ENCODE measurements at regions not wholly inside any gene's neighbourhood (a gene's known extent, or its start where the extent isn't known, plus 50 kb on each side); places are given as distances from the start of the nearest gene placed in this dataset.
A peak's percentile ranks its signal among the peaks of the same experiment; 100 is the strongest.
"Not testable (repeated sequence)": the region's sequence is repeated elsewhere in the genome, so short reads cannot be mapped to it uniquely, and the experiment has no call there.

GRCh38 chr16:26395700-26396099 lies 671.0 kb upstream of the C16orf82 start:
- peaks cover 13% of the 10 kb centered on the region for H3K27me3 Mint-ChIP-seq (ENCODE audit: insufficient read depth, unreplicated experiment)
- no peaks in the 10 kb centered on the region for H3K36me3 Mint-ChIP-seq (ENCODE audit: insufficient read depth, unreplicated experiment)
- intact Hi-C loops (cut with micrococcal nuclease; ENCODE audit: unreplicated experiment), result no loop called here
- Histone ChIP-seq H3K4me3 (ENCODE audit: low read depth, low read length) (no peak overlapping the region), H3K9me3 (no peaks in the 10 kb centered on the region), H3K36me3 (ENCODE audit: control insufficient read depth, insufficient read depth, low read length) (no peaks in the 10 kb centered on the region), H3K27me3 (replicated peaks; ENCODE audit: control insufficient read depth, insufficient read depth, low read length) (no peaks in the 10 kb centered on the region; the same call in 1 of the 2 replicates), H3K4me1 (no peaks in the 10 kb centered on the region)
- peaks cover 9% of the 10 kb centered on the region for H3K9me3 Mint-ChIP-seq (ENCODE audit: unreplicated experiment)
- CTCF ChIA-PET, result no interaction called here
- TF ChIP-seq, protein P1, sequence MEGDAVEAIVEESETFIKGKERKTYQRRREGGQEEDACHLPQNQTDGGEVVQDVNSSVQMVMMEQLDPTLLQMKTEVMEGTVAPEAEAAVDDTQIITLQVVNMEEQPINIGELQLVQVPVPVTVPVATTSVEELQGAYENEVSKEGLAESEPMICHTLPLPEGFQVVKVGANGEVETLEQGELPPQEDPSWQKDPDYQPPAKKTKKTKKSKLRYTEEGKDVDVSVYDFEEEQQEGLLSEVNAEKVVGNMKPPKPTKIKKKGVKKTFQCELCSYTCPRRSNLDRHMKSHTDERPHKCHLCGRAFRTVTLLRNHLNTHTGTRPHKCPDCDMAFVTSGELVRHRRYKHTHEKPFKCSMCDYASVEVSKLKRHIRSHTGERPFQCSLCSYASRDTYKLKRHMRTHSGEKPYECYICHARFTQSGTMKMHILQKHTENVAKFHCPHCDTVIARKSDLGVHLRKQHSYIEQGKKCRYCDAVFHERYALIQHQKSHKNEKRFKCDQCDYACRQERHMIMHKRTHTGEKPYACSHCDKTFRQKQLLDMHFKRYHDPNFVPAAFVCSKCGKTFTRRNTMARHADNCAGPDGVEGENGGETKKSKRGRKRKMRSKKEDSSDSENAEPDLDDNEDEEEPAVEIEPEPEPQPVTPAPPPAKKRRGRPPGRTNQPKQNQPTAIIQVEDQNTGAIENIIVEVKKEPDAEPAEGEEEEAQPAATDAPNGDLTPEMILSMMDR (IDR thresholded peaks at IDR 0.05; ENCODE audit: insufficient read depth in 1 of 2, low read depth in 1 of 2, low read length in 1 of 2, severe bottlenecking in 1 of 2, unreplicated experiment in 1 of 2), result no peak
- H3K27ac Mint-ChIP-seq (ENCODE audit: unreplicated experiment), result no peak overlapping the region
- H3K4me1 Mint-ChIP-seq (ENCODE audit: low read depth, unreplicated experiment), result no peaks in the 10 kb centered on the region
- POLR2A ChIA-PET, result no interaction called here
- no peak for DNase-seq
- no peak overlapping the region for H3K4me3 Mint-ChIP-seq (ENCODE audit: unreplicated experiment)
- no TSS peak for BruUV-seq (replicated peaks)

GRCh38 chr16:26396511-26397235 lies 670.1 kb upstream of the C16orf82 start:
- H3K9me3 ChIP-seq, result no peaks in the 10 kb centered on the region
- no TSS peak for BruUV-seq (replicated peaks)
- ChIA-PET CTCF (no interaction called here), POLR2A (no interaction called here)
- TF ChIP-seq, protein P1 (IDR thresholded peaks at IDR 0.05; ENCODE audit: insufficient read depth in 1 of 2, low read depth in 1 of 2, low read length in 1 of 2, severe bottlenecking in 1 of 2, unreplicated experiment in 1 of 2), result no peak
- no peaks in the 10 kb centered on the region for H3K4me1 ChIP-seq
- no peaks in the 10 kb centered on the region for H3K36me3 ChIP-seq (ENCODE audit: control insufficient read depth, insufficient read depth, low read length)
- no peak for DNase-seq
- H3K27me3 Mint-ChIP-seq (ENCODE audit: insufficient read depth, unreplicated experiment), result peaks cover 13% of the 10 kb centered on the region
- intact Hi-C loops (cut with micrococcal nuclease; ENCODE audit: unreplicated experiment), result no loop called here
- H3K4me1 Mint-ChIP-seq (ENCODE audit: low read depth, unreplicated experiment), result no peaks in the 10 kb centered on the region
- no peak overlapping the region for H3K4me3 ChIP-seq (ENCODE audit: low read depth, low read length)
- H3K27ac Mint-ChIP-seq (ENCODE audit: unreplicated experiment), result no peak overlapping the region
- H3K4me3 Mint-ChIP-seq (ENCODE audit: unreplicated experiment), result no peak overlapping the region
- H3K27me3 ChIP-seq (replicated peaks; ENCODE audit: control insufficient read depth, insufficient read depth, low read length), result no peaks in the 10 kb centered on the region; the same call in 1 of the 2 replicates
- peaks cover 9% of the 10 kb centered on the region for H3K9me3 Mint-ChIP-seq (ENCODE audit: unreplicated experiment)
- H3K36me3 Mint-ChIP-seq (ENCODE audit: insufficient read depth, unreplicated experiment), result no peaks in the 10 kb centered on the region

- DNase-seq, result no peak
- H3K4me3 ChIP-seq (ENCODE audit: low read depth, low read length), result no peak overlapping the region
- no TSS peak for BruUV-seq (replicated peaks)
- no peak overlapping the region for H3K27ac Mint-ChIP-seq (ENCODE audit: unreplicated experiment)
- H3K4me1 Mint-ChIP-seq (ENCODE audit: low read depth, unreplicated experiment), result no peaks in the 10 kb centered on the region
- no peak overlapping the region for H3K4me3 Mint-ChIP-seq (ENCODE audit: unreplicated experiment)
- no peaks in the 10 kb centered on the region for H3K4me1 ChIP-seq
- H3K27me3 Mint-ChIP-seq (ENCODE audit: insufficient read depth, unreplicated experiment), result no peaks in the 10 kb centered on the region
- no peaks in the 10 kb centered on the region for H3K9me3 Mint-ChIP-seq (ENCODE audit: unreplicated experiment)
- ChIA-PET CTCF (no interaction called here), POLR2A (no interaction called here)
- TF ChIP-seq, protein P1 (IDR thresholded peaks at IDR 0.05; ENCODE audit: insufficient read depth in 1 of 2, low read depth in 1 of 2, low read length in 1 of 2, severe bottlenecking in 1 of 2, unreplicated experiment in 1 of 2), result no peak
- intact Hi-C loops (cut with micrococcal nuclease; ENCODE audit: unreplicated experiment), result no loop called here
- H3K36me3 Mint-ChIP-seq (ENCODE audit: insufficient read depth, unreplicated experiment), result no peaks in the 10 kb centered on the region
- H3K27me3 ChIP-seq (replicated peaks; ENCODE audit: control insufficient read depth, insufficient read depth, low read length), result no peaks in the 10 kb centered on the region
- no peaks in the 10 kb centered on the region for H3K9me3 ChIP-seq
- H3K36me3 ChIP-seq (ENCODE audit: control insufficient read depth, insufficient read depth, low read length), result no peaks in the 10 kb centered on the region
These were observed 652.9 kb upstream of the C16orf82 start for GRCh38 chr16:26413780-26414179.

GRCh38 chr16:26419458-26419857 lies 647.3 kb upstream of the C16orf82 start:
- CTCF ChIA-PET; H3K4me1 ChIP-seq; H3K27me3 ChIP-seq (replicated peaks; ENCODE audit: control insufficient read depth, insufficient read depth, low read length); H3K4me1 Mint-ChIP-seq (ENCODE audit: low read depth, unreplicated experiment); H3K27me3 Mint-ChIP-seq (ENCODE audit: insufficient read depth, unreplicated experiment); H3K9me3 ChIP-seq; H3K4me3 Mint-ChIP-seq (ENCODE audit: unreplicated experiment); H3K36me3 ChIP-seq (ENCODE audit: control insufficient read depth, insufficient read depth, low read length); H3K36me3 Mint-ChIP-seq (ENCODE audit: insufficient read depth, unreplicated experiment); H3K27ac Mint-ChIP-seq (ENCODE audit: unreplicated experiment); H3K9me3 Mint-ChIP-seq (ENCODE audit: unreplicated experiment); intact Hi-C loops (cut with micrococcal nuclease; ENCODE audit: unreplicated experiment); H3K4me3 ChIP-seq (ENCODE audit: low read depth, low read length); POLR2A ChIA-PET; BruUV-seq (replicated peaks): not testable (repeated sequence)
- DNase-seq, result peak in 1 of 2 experiments; percentile 25
